ENCODE measurements at regions not wholly inside any gene's neighbourhood (a gene's known extent, or its start where the extent isn't known, plus 50 kb on each side); places are given as distances from the start of the nearest gene placed in this dataset.

DNA sequence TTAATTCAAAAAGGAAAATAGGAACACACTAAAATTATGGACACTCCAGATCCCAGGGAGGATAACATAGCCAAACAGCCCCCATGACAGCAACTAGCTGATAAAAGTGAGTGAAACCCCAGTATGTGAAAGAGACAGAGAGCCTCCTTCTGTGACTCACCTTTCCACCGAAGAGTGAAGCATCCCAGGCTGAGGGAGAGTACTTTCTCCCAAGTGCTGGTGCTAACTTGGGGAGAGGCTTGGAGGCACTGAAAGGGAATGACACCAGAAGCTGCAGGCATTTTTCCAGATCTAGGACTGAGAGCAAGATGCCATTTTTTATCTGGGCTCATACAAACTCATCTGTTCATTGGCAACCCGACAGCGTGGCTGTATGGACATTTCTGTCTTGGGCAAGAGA is 339.8 kb downstream of the HTR1B start:
- Histone ChIP-seq H3K4me3 (replicated peaks; ENCODE audit: insufficient read depth, low read length) (no peak overlapping the region), H3K27me3 (ENCODE audit: insufficient read depth, poor library complexity, severe bottlenecking) (no peaks in the 10 kb centered on the region), H3K27ac (replicated peaks) (no peak overlapping the region)
- TF ChIP-seq, protein P1, sequence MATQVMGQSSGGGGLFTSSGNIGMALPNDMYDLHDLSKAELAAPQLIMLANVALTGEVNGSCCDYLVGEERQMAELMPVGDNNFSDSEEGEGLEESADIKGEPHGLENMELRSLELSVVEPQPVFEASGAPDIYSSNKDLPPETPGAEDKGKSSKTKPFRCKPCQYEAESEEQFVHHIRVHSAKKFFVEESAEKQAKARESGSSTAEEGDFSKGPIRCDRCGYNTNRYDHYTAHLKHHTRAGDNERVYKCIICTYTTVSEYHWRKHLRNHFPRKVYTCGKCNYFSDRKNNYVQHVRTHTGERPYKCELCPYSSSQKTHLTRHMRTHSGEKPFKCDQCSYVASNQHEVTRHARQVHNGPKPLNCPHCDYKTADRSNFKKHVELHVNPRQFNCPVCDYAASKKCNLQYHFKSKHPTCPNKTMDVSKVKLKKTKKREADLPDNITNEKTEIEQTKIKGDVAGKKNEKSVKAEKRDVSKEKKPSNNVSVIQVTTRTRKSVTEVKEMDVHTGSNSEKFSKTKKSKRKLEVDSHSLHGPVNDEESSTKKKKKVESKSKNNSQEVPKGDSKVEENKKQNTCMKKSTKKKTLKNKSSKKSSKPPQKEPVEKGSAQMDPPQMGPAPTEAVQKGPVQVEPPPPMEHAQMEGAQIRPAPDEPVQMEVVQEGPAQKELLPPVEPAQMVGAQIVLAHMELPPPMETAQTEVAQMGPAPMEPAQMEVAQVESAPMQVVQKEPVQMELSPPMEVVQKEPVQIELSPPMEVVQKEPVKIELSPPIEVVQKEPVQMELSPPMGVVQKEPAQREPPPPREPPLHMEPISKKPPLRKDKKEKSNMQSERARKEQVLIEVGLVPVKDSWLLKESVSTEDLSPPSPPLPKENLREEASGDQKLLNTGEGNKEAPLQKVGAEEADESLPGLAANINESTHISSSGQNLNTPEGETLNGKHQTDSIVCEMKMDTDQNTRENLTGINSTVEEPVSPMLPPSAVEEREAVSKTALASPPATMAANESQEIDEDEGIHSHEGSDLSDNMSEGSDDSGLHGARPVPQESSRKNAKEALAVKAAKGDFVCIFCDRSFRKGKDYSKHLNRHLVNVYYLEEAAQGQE (IDR thresholded peaks at IDR 0.05; ENCODE audit: insufficient replicate concordance, low read depth) = no peak
- TF ChIP-seq POLR2AphosphoS5 (IDR thresholded peaks at IDR 0.05; ENCODE audit: low read depth) (no peak), SPI1 (IDR thresholded peaks at IDR 0.05; ENCODE audit: borderline replicate concordance, low read depth) (no peak), GABPA (IDR thresholded peaks at IDR 0.05; ENCODE audit: low read depth) (no peak)
- TF ChIP-seq, protein P2, sequence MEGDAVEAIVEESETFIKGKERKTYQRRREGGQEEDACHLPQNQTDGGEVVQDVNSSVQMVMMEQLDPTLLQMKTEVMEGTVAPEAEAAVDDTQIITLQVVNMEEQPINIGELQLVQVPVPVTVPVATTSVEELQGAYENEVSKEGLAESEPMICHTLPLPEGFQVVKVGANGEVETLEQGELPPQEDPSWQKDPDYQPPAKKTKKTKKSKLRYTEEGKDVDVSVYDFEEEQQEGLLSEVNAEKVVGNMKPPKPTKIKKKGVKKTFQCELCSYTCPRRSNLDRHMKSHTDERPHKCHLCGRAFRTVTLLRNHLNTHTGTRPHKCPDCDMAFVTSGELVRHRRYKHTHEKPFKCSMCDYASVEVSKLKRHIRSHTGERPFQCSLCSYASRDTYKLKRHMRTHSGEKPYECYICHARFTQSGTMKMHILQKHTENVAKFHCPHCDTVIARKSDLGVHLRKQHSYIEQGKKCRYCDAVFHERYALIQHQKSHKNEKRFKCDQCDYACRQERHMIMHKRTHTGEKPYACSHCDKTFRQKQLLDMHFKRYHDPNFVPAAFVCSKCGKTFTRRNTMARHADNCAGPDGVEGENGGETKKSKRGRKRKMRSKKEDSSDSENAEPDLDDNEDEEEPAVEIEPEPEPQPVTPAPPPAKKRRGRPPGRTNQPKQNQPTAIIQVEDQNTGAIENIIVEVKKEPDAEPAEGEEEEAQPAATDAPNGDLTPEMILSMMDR (IDR thresholded peaks at IDR 0.05; ENCODE audit: insufficient read depth, low read length) = no peak
- no peak for DNase-seq (ENCODE audit: low read depth in 1 of 2, low spot score in 1 of 2)

DNA sequence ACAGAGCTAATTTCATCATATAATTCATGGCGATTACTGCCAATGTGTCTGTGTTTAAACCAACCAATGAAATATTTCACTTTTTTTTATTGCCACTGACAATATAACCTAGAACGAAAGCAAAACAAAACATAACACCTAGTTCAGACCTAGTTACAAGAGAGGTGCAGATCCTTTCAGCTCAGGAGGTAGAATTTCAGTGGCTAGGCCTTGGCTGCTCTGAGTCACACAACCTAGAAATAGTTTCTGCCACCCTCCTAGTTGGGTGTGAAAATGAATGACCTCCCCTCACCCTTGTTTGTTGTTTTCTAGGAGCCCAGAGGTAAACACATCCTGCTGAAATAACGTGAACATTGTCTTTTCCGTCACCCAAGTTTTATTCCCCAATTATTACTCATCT is 356.3 kb downstream of the HTR1B start:
- no peak overlapping the region for H3K4me3 ChIP-seq (replicated peaks; ENCODE audit: insufficient read depth, low read length)
- TF ChIP-seq, protein P2 (IDR thresholded peaks at IDR 0.05; ENCODE audit: insufficient read depth, low read length) = no peak
- TF ChIP-seq GABPA (IDR thresholded peaks at IDR 0.05; ENCODE audit: low read depth) (no peak), POLR2AphosphoS5 (IDR thresholded peaks at IDR 0.05; ENCODE audit: low read depth) (no peak), SPI1 (IDR thresholded peaks at IDR 0.05; ENCODE audit: borderline replicate concordance, low read depth) (no peak)
- TF ChIP-seq, protein P1 (IDR thresholded peaks at IDR 0.05; ENCODE audit: insufficient replicate concordance, low read depth) = no peak
- no peak for DNase-seq (ENCODE audit: low read depth in 1 of 2, low spot score in 1 of 2)
- no peak overlapping the region for H3K27ac ChIP-seq (replicated peaks)
- H3K27me3 ChIP-seq (ENCODE audit: insufficient read depth, poor library complexity, severe bottlenecking) = no peaks in the 10 kb centered on the region

DNA sequence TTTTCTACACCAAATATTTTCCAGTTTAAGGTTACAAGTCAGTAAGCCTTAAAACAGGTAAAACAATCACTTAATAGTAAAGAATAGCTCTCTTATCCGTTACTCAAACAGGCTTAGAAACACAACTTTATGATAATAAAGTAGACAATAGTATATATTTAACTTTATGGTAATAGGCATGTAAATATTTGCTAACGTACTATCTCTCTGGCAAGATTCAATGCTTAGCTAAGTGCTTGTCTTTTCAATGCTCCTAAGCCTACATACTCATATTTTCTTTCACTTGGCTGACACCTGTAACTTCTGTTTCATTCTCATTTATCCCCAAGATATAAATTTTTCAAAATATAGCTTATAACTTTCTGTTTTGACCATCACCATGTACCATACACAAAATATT is 358.2 kb downstream of the HTR1B start:
- no peak overlapping the region for H3K27ac ChIP-seq (replicated peaks)
- DNase-seq (ENCODE audit: low read depth in 1 of 2, low spot score in 1 of 2) = no peak

More for the DNA sequence above, 358.2 kb downstream of the HTR1B start:
- H3K27me3 ChIP-seq (ENCODE audit: insufficient read depth, poor library complexity, severe bottlenecking) = no peaks in the 10 kb centered on the region
- TF ChIP-seq, protein P2 (IDR thresholded peaks at IDR 0.05; ENCODE audit: insufficient read depth, low read length) = no peak
- TF ChIP-seq SPI1 (IDR thresholded peaks at IDR 0.05; ENCODE audit: borderline replicate concordance, low read depth) (no peak), GABPA (IDR thresholded peaks at IDR 0.05; ENCODE audit: low read depth) (no peak), POLR2AphosphoS5 (IDR thresholded peaks at IDR 0.05; ENCODE audit: low read depth) (no peak)
- TF ChIP-seq, protein P1 (IDR thresholded peaks at IDR 0.05; ENCODE audit: insufficient replicate concordance, low read depth) = no peak
- H3K4me3 ChIP-seq (replicated peaks; ENCODE audit: insufficient read depth, low read length) = no peak overlapping the region

Measured in HL-60 (cell line).